Stimulated activated naive CD4-positive, alpha-beta T cell treated with Interleukin-2 at 50 U/mL for 16 hours (primary cell): ENCODE measurements at regions not wholly inside any gene's neighbourhood (a gene's known extent, or its start where the extent isn't known, plus 50 kb on each side); places are given as distances from the start of the nearest gene placed in this dataset.

ENCODE experiments used
- DNase-seq: peaks from one replicate; lab custom pipeline; 2025; lab: John Stamatoyannopoulos, UW

- DNase-seq: no peak
These were observed 462.3 kb upstream of the JARID2 start for GRCh38 chr6:14783594-14783993.

- DNase-seq: peak; percentile 5
These were observed 461.0 kb upstream of the JARID2 start for GRCh38 chr6:14784596-14785492.

GRCh38 chr6:14785493-14785790 is 460.4 kb upstream of the JARID2 start:
- DNase-seq: no peak

GRCh38 chr6:14786008-14786407 is 459.9 kb upstream of the JARID2 start:
- DNase-seq: no peak

GRCh38 chr6:14786455-14786854 is 459.4 kb upstream of the JARID2 start:
- DNase-seq: no peak

- DNase-seq: no peak
These were observed 458.6 kb upstream of the JARID2 start for GRCh38 chr6:14787250-14787649.

- no peak for DNase-seq
These were observed 458.2 kb upstream of the JARID2 start for GRCh38 chr6:14787677-14788076.

GRCh38 chr6:14789996-14790395 is 455.9 kb upstream of the JARID2 start:
- no peak for DNase-seq

GRCh38 chr6:14790976-14791375 is 454.9 kb upstream of the JARID2 start:
- no peak for DNase-seq

GRCh38 chr6:14791526-14791925 is 454.3 kb upstream of the JARID2 start:
- no peak for DNase-seq

- no peak for DNase-seq
These were observed 453.5 kb upstream of the JARID2 start for GRCh38 chr6:14792118-14792955.

- DNase-seq: no peak
These were observed 450.4 kb upstream of the JARID2 start for GRCh38 chr6:14795451-14795850.

- DNase-seq: no peak
These were observed 448.7 kb upstream of the JARID2 start for GRCh38 chr6:14796974-14797762.

- no peak for DNase-seq
These were observed 447.8 kb upstream of the JARID2 start for GRCh38 chr6:14797875-14798593.

- DNase-seq: no peak
These were observed 447.3 kb upstream of the JARID2 start for GRCh38 chr6:14798594-14798982.

- DNase-seq: no peak
These were observed 446.8 kb upstream of the JARID2 start for GRCh38 chr6:14798996-14799588.

- DNase-seq: no peak
These were observed 445.9 kb upstream of the JARID2 start for GRCh38 chr6:14799928-14800327.

GRCh38 chr6:14802514-14803160 is 443.2 kb upstream of the JARID2 start:
- no peak for DNase-seq

- DNase-seq: no peak
These were observed 441.7 kb upstream of the JARID2 start for GRCh38 chr6:14804001-14804784.

GRCh38 chr6:14804785-14805210 is 441.1 kb upstream of the JARID2 start:
- no peak for DNase-seq
